ENCODE measurements at regions not wholly inside any gene's neighbourhood (a gene's known extent, or its start where the extent isn't known, plus 50 kb on each side); places are given as distances from the start of the nearest gene placed in this dataset.

DNA sequence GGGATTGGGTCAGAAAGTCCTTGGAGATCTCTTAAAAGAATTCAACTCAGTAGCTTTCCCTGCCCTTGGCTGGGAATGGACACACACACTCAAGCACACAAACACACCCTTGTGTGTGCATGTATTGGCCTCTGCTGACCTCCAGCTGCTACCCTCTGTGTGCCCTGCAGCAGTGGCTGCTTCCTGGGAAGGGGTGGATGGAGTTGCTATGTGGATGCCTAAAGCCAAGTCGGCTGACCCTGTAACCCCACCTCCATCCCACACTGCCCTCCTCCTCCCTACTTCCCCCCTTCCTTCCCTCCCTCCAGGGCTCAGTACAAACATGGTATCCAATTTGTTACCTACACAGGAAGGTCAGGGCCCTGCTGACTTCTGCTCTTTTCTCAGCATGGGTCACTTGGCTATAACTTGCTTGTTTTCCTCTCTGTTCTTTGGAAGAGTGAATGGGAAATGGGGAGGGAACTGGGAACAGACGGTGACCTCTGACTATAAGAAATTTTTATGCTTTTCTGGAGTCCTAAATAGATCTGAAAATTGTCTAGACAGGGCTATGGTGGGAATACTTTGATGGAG is 351.6 kb upstream of the TBX3 start:
- DNase-seq (ENCODE audit: low read depth in 2 of 2) = no peak

GRCh38 chr12:115032521-115032920 is 348.5 kb upstream of the TBX3 start:
- no peak for DNase-seq (ENCODE audit: low read depth in 2 of 2)

GRCh38 chr12:115030017-115030416 is 346.0 kb upstream of the TBX3 start:
- no peak for DNase-seq (ENCODE audit: low read depth in 2 of 2)

DNA sequence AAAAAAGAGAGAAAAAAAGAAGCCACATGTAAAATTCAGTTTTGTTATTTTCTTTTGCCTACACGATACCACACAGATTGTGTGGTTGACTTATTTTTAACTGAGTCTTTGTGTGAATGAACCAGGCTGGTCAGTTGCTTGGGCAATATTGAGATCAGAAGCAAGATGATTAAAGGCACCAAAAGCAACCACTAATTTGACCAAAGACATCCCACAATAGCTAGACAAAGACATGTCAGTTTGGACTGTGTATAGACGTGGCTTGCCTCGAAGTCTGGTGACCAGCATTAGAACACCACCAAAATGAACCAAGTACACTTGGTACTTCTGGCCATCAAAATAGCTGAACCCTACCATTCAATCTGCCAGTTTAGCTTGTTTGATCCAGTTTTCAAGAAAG is 340.6 kb upstream of the TBX3 start:
- DNase-seq (ENCODE audit: low read depth in 2 of 2) = no peak

GRCh38 chr12:115023279-115024265 is 339.6 kb upstream of the TBX3 start:
- peak; percentile 55 to 59 for DNase-seq (ENCODE audit: low read depth in 2 of 2)

- DNase-seq (ENCODE audit: low read depth in 2 of 2) = no peak
These were observed 336.1 kb upstream of the TBX3 start for GRCh38 chr12:115020091-115020490.

GRCh38 chr12:115017346-115017745 is 333.4 kb upstream of the TBX3 start:
- no peak for DNase-seq (ENCODE audit: low read depth in 2 of 2)

DNA sequence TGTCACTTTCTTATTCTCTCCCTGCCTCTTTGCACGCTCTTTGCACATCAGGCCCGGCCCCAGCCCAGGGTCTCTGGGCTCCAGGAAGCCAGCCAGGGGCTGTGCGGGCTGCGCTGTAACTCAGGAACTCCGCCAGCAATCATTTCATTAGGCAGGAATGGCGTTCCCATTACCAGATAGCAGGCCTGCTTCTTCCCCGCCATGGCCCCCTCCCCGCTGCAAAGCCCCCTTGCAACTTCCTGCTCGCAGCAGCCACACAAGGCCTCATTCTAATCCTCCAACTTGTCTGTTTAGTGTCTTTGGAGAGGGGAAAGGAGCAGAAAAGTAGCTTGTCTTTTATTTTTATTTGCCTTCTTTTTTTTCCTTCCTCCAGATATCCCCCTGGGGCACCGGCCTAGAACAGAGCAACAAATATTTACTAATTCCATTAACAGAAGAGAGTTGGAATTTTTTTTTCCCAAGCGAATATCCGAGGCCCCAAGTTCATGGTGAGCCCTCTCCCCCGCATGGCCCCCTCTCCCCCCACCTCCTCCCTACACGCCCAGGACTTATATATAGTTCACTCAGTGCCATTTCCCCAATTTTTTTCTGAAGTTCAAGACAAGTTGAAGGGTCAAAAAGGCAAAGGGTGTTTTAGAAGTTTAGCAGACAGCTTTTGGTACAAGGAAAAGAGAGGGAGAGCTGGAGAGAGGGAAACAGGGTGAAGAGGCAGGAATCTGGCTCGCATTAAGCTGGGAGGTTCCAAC is 329.4 kb upstream of the TBX3 start:
- DNase-seq (ENCODE audit: low read depth in 2 of 2) = no peak

DNA sequence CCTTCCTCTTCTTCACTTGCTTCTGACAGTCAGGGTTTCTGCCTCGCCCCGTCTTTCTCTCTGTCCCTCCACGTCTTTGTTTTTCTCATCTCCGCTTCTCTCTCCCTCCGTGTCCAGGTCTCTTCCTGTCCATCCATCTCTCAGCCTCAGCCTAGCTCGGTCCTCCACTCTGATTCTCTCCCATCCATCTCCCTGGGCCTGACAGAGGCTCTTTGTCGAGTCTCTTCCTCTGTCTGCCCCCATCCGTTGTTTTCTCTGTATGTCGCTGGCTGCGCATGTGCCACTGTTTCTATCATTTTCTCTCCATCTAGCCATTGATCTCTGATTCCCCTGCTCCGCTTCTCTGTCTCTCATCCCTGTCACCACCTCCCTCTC is 328.9 kb upstream of the TBX3 start:
- DNase-seq (ENCODE audit: low read depth in 2 of 2) = no peak

DNA sequence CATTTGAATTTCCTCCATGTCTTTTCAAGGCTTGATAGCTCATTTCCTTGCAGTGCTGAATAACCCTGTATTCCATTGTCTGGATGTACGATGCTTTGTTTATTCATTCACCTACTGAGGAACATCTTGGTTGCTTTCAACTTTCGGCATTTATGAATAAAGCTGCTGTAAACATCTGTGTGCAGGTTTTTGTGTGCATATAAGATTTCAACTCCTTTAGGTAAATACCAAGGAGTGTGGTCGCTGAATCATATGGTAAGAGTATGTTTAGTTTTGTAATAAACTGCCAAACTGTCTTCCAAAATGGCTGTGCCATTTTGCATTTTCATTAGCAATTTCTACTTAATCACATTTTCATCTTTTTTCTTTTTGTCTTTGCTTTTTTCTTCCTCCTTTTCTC is 327.7 kb upstream of the TBX3 start:
- no peak for DNase-seq (ENCODE audit: low read depth in 2 of 2)

DNA sequence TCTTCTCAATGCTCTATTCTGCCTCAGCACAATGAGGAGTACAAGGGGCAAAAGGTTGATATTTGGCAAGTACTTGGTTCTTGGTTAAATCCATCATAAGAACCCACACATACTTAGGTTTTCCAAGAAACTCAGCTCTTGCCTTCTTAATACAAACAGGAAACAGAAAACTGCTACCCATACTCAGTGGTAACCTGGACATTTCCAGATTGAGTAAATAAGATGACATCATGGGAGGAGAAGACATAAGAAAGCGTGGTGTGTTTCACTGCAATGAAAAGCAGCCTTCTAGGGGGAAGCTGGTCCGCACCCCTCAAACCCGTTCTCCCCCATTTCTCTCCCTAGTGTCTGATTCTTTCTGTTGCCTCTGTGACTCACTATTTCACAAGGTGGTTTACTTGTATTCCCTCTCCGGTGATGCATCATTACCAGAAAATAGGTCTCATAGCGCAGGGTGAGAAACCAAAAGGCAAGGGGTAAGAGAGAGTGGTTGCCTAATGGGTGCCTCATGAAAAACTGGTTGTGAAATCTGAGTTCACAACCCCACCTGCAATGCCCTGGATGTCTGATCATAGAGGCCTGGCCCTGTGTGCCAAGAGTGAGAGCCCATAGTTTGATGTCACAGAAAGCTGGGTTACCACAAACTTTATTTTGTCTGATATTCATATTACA is 326.5 kb upstream of the TBX3 start:
- DNase-seq (ENCODE audit: low read depth in 2 of 2) = no peak

DNA sequence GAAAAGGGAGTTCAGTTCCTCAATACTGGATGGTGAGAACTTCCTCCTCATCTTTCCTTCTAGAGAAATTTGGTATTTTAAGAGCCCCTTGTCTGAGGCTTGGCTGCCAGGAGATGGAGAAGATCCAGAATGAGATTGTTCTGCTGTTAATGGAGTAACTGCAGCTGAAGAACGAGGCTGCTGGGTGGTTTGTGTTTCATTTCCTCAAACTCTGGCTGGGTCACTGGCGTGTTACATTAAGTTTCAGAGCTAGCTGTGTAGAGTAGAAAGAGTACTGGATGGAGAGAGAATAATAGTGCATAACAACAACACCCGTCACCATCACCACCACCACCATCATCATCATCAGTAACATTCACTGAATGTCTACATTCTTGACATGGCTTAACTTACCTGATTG is 325.0 kb upstream of the TBX3 start:
- DNase-seq (ENCODE audit: low read depth in 2 of 2) = no peak

- no peak for DNase-seq (ENCODE audit: low read depth in 2 of 2)
These were observed 320.6 kb upstream of the TBX3 start for GRCh38 chr12:115004470-115005146.

- no peak for DNase-seq (ENCODE audit: low read depth in 2 of 2)
These were observed 318.5 kb upstream of the TBX3 start for GRCh38 chr12:115002434-115002833.

GRCh38 chr12:115001571-115002180 is 317.7 kb upstream of the TBX3 start:
- DNase-seq (ENCODE audit: low read depth in 2 of 2) = no peak

DNA sequence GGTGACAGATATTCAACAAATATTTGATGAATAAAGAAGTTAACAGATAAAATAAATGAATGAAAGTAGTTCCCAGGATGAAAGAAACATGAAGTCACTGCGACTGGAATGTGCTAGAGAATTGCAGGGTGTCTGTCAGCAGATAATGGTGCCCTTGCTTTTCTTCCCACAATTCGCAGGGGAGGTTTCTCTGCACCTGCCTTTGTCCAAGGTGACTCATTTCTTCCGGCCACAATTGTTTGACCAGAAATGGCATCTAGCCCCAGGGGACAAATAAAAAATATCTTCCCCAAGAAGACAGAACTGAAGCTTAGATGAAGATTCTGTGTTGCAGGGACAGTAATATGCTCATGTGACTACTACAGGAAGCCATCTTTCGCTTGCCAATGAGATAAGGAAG is 316.1 kb upstream of the TBX3 start:
- no peak for DNase-seq (ENCODE audit: low read depth in 2 of 2)

- DNase-seq (ENCODE audit: low read depth in 2 of 2) = no peak
These were observed 314.8 kb upstream of the TBX3 start for GRCh38 chr12:114998750-114999128.

- no peak for DNase-seq (ENCODE audit: low read depth in 2 of 2)
These were observed 314.3 kb upstream of the TBX3 start for GRCh38 chr12:114998118-114998749.

GRCh38 chr12:114996382-114996781 is 312.4 kb upstream of the TBX3 start:
- DNase-seq (ENCODE audit: low read depth in 2 of 2) = no peak

- DNase-seq (ENCODE audit: low read depth in 2 of 2) = no peak
These were observed 311.9 kb upstream of the TBX3 start for GRCh38 chr12:114995891-114996290.

DNA sequence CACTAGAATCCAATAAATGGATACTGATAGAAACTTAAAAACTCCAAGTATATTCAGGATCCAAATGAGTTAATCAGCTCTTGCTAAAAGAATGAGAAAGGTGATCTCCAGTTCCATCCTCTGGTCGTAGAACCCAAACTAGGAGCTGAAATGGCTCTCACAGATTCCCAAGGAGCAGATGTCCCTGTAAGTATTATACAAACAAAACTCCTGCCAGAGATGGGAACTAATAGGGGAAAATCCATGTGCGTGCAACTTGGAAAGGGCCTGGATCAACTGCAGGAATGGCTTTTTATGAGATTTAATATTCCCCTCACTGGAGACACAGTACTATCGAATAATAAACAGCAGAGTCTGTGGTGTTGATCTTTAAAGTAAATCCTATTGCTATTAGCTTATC is 309.2 kb upstream of the TBX3 start:
- DNase-seq (ENCODE audit: low read depth in 2 of 2) = no peak
